BJ (cell line): ENCODE measurements at regions not wholly inside any gene's neighbourhood (a gene's known extent, or its start where the extent isn't known, plus 50 kb on each side); places are given as distances from the start of the nearest gene placed in this dataset. TPM values are rescaled to one million over a fixed set of nuclear protein-coding genes. Genes with fewer than 3 reads are reported as not detected.

Experiments
- CTCF ChIA-PET: fragments of 350-600 bp; formaldehyde crosslinking; extraction: SDS; loops from one replicate; lab custom pipeline; 2021; ENCODE audit warnings: antibody characterized with exemption, inconsistent platforms; lab: Yijun Ruan, JAX
- POLR2A ChIA-PET: fragments of 300-600 bp; sonication (Branson Sonifier 250); formaldehyde crosslinking; extraction: SDS; loops from one replicate; lab custom pipeline; 2021; ENCODE audit warnings: antibody characterized with exemption; lab: Charles Lee
- DNase-seq: peaks from one replicate; pipeline ENCODE4 v3.0.0-alpha.2; 2011; ENCODE audit warnings: low read depth
- H3K27me3 ChIP-seq: 2 replicates; pipeline ENCODE4 v1.6.0; 2011; ENCODE audit warnings: low read length; ENCODE audit not compliant: control insufficient read depth, insufficient read depth
- H3K36me3 ChIP-seq: 2 replicates; pipeline ENCODE4 v1.5.1; 2011; ENCODE audit warnings: low read length; ENCODE audit not compliant: control insufficient read depth, insufficient read depth
- H3K4me3 ChIP-seq: 2 replicates; pipeline ENCODE4 v1.5.1; 2011; ENCODE audit warnings: low read depth, mild to moderate bottlenecking, control low read depth, low read length
- CTCF ChIP-seq: IDR thresholded peaks from 2 replicates; pipeline ENCODE4 v1.5.1; 2011; ENCODE audit warnings: low read depth, mild to moderate bottlenecking, control low read depth, inconsistent platforms, low read length, moderate library complexity; ENCODE audit not compliant: insufficient read depth
- small RNA-seq: library from RNA; depleted of rRNA; stranded (forward); fragments of <200 nt; gene quantifications from one replicate; pipeline ENCODE3, GENCODE V24; 2012; ENCODE audit warnings: low replicate concordance, low read depth; ENCODE audit not compliant: insufficient read length

GRCh38 chr1:233547726-233548125 is 66.2 kb upstream of the KCNK1 start:
- no peak for TF ChIP-seq CTCF
- Histone ChIP-seq H3K4me3 (no peak overlapping the region), H3K36me3 (no peaks in the 10 kb centered on the region), H3K27me3 (no peaks in the 10 kb centered on the region)
- DNase-seq = no peak
- POLR2A ChIA-PET = no interaction called here
- CTCF ChIA-PET = no interaction called here

- CTCF ChIA-PET = no interaction called here
- POLR2A ChIA-PET = no interaction called here
- no peaks in the 10 kb centered on the region for H3K27me3 ChIP-seq
- no peak overlapping the region for H3K4me3 ChIP-seq
- DNase-seq = no peak
- TF ChIP-seq CTCF = no peak
- H3K36me3 ChIP-seq = no peaks in the 10 kb centered on the region
These were observed 64.5 kb upstream of the KCNK1 start for GRCh38 chr1:233549404-233549803.

GRCh38 chr1:233549917-233550316 is 64.0 kb upstream of the KCNK1 start:
- POLR2A ChIA-PET = no interaction called here
- no peak for DNase-seq
- TF ChIP-seq CTCF = no peak
- H3K4me3 ChIP-seq = no peak overlapping the region
- CTCF ChIA-PET = no interaction called here
- H3K27me3 ChIP-seq = no peaks in the 10 kb centered on the region
- H3K36me3 ChIP-seq = no peaks in the 10 kb centered on the region

GRCh38 chr1:233554037-233554436 is 59.9 kb upstream of the KCNK1 start:
- H3K4me3 ChIP-seq = no peak overlapping the region
- POLR2A ChIA-PET = no interaction called here
- DNase-seq = no peak
- no peaks in the 10 kb centered on the region for H3K27me3 ChIP-seq
- TF ChIP-seq CTCF = no peak
- no peaks in the 10 kb centered on the region for H3K36me3 ChIP-seq
- CTCF ChIA-PET = no interaction called here

GRCh38 chr1:233561708-233562426 is 52.0 kb upstream of the KCNK1 start:
- DNase-seq = no peak
- Histone ChIP-seq H3K27me3 (no peaks in the 10 kb centered on the region), H3K36me3 (no peaks in the 10 kb centered on the region), H3K4me3 (no peak overlapping the region)
- POLR2A ChIA-PET = no interaction called here
- CTCF ChIA-PET = no interaction called here
- TF ChIP-seq CTCF = no peak

Small RNA genes lying in the stretch of these regions (small RNA-seq; reads per million reads assigned to genes)
- gene RNU4-77P = not detected
